Natural killer cell (primary cell): ENCODE measurements at regions not wholly inside any gene's neighbourhood (a gene's known extent, or its start where the extent isn't known, plus 50 kb on each side); places are given as distances from the start of the nearest gene placed in this dataset.
"Not testable (repeated sequence)": the region's sequence is repeated elsewhere in the genome, so short reads cannot be mapped to it uniquely, and the experiment has no call there.

Experiments used
- ATAC-seq, 3 donors: fragments of 150-1000 bp in 2 of 3; fragments of 200-7000 bp in 1 of 3; cut with Tn5 transposase; 1 replicate in 1 of 3; 2 replicates in 2 of 3; pipeline ENCODE4 v1.10.0; 2021; ENCODE audit warnings: mild to moderate bottlenecking in 2 of 3, moderate library complexity in 2 of 3
- DNase-seq, 2 donors: peaks; one replicate each; pipeline versions ENCODE4 v3.0.0 to v3.0.0-alpha.2; 2013 to 2021; ENCODE audit warnings: mixed read lengths in 1 of 2
- H3K27ac ChIP-seq: one replicate; pipeline ENCODE4 v1.5.1; 2013; ENCODE audit warnings: mild to moderate bottlenecking, low read length
- H3K27me3 ChIP-seq: one replicate; pipeline ENCODE4 v1.6.1; 2013; ENCODE audit warnings: low read length; ENCODE audit not compliant: control insufficient read depth, insufficient read depth
- H3K36me3 ChIP-seq: one replicate; pipeline ENCODE4 v1.6.1; 2013; ENCODE audit warnings: low read length; ENCODE audit not compliant: control insufficient read depth, insufficient read depth
- H3K4me1 ChIP-seq: one replicate; pipeline ENCODE4 v1.6.1; 2013; ENCODE audit warnings: low read length; ENCODE audit not compliant: control insufficient read depth, insufficient read depth
- H3K4me3 ChIP-seq: one replicate; pipeline ENCODE4 v1.5.1; 2013; ENCODE audit warnings: low read length
- H3K9me3 ChIP-seq: one replicate; pipeline ENCODE4 v1.6.1; 2013; ENCODE audit warnings: low read length; ENCODE audit not compliant: control insufficient read depth, insufficient read depth
- H3K27ac Mint-ChIP-seq, 2 donors: one replicate each; pipeline ENCODE4 v1.8.0; 2022; ENCODE audit warnings: mild to moderate bottlenecking in 2 of 2, mixed read lengths in 2 of 2, moderate library complexity in 1 of 2
- H3K27me3 Mint-ChIP-seq, 2 donors: one replicate each; pipeline ENCODE4 v1.8.0; 2022; ENCODE audit warnings: low read depth in 2 of 2, mixed read lengths in 2 of 2
- H3K36me3 Mint-ChIP-seq: one replicate; pipeline ENCODE4 v1.8.0; 2022; ENCODE audit warnings: mixed read lengths
- H3K4me1 Mint-ChIP-seq, 2 donors: one replicate each; pipeline ENCODE4 v1.8.0; 2022; ENCODE audit warnings: mixed read lengths in 2 of 2
- H3K4me3 Mint-ChIP-seq: one replicate; pipeline ENCODE4 v1.8.0; 2022; ENCODE audit warnings: mild to moderate bottlenecking, moderate library complexity, mixed read lengths
- H3K9me3 Mint-ChIP-seq, 2 donors: one replicate each; pipeline ENCODE4 v1.8.0; 2022; ENCODE audit warnings: mixed read lengths in 2 of 2
- WGBS: methylation state at CpG from one replicate; pipeline ENCODE4 v1.1.7; 2013; ENCODE audit warnings: missing lambda C conversion rate; ENCODE audit not compliant: insufficient coverage; 5-methylcytosine and 5-hydroxymethylcytosine counted together
- intact Hi-C: fragments of 100-400 bp; cut with micrococcal nuclease; formaldehyde crosslinking; loops from one replicate; pipeline ENCODE4 v1.14.2; 2022

DNA sequence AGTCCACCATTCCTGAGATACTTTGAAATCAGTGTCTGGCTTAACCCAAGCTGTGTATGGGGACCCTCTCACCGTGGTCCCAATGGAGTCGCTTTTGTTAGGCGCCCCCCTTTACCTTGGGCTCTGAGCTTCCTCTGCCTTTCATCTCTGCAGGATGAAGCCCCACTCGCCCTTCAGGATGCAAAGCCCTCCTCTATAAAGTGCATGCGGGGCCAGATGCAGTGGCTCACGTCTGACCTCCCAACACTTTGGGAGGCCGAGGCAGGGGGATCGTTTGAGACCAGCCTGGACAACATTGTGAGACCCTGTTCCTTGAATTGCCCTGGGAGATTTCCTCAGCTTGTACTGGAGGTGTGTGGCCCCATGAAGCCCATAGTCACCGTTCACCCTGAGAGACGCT lies 54.7 kb upstream of the APOD start:
- H3K4me3 ChIP-seq, H3K27me3 Mint-ChIP-seq, H3K27ac ChIP-seq, H3K4me3 Mint-ChIP-seq, H3K36me3 ChIP-seq, H3K4me1 ChIP-seq, H3K4me1 Mint-ChIP-seq, H3K9me3 ChIP-seq, intact Hi-C loops, H3K9me3 Mint-ChIP-seq, H3K27me3 ChIP-seq, DNase-seq, H3K36me3 Mint-ChIP-seq, H3K27ac Mint-ChIP-seq, ATAC-seq: not testable (repeated sequence)
- WGBS: 96% methylated on average over 7 of the region's 10 CpGs

DNA sequence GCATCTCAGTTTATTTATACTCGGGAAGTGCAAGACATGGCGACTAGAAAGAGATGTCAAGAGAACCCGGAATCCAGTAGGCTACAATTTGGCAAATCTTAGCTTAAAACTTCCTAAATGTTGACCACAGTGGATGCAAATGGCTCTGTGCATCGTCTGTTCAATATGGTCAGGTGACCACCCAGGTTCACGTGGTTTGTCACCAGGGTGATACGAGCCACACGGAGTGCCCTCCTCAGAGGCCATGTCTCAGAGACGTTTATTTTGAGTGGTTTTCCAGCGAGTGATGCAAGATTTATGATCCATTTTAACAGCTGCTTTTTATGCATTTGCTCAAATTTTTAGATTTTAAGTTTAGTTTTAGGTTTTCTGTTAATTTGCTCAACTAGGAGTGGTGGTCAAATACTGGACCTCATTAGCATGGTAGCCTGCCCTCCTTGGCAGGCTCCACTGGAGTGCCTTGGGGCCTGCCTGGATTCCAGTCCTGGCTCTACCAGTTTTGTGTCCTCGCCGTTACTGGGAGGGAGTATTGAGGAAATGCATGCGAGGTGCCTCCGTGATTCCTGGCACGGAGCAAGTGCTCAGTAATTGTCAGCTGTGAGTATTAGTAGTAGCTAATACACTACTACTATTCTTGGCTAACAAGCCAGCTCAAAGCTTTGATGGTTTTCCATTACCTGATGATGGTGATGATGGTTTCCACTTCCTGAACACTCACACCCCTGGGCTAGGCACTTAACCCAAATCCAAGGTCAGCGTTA lies 53.9 kb upstream of the APOD start:
- not testable (repeated sequence) for ATAC-seq

GRCh38 chr3:195637011-195637410 lies 53.3 kb upstream of the APOD start:
- not testable (repeated sequence) for DNase-seq

More for the DNA sequence above, 53.9 kb upstream of the APOD start:
- H3K9me3 ChIP-seq, H3K4me1 ChIP-seq, H3K27me3 Mint-ChIP-seq, H3K36me3 Mint-ChIP-seq, H3K27ac ChIP-seq, H3K9me3 Mint-ChIP-seq, DNase-seq, H3K4me1 Mint-ChIP-seq, intact Hi-C loops, H3K27me3 ChIP-seq, H3K4me3 ChIP-seq, H3K27ac Mint-ChIP-seq, H3K36me3 ChIP-seq: not testable (repeated sequence)
- peak overlapping the region; percentile 56 for H3K4me3 Mint-ChIP-seq
- WGBS: 80% methylated on average over 1 of the region's 15 CpGs

DNA sequence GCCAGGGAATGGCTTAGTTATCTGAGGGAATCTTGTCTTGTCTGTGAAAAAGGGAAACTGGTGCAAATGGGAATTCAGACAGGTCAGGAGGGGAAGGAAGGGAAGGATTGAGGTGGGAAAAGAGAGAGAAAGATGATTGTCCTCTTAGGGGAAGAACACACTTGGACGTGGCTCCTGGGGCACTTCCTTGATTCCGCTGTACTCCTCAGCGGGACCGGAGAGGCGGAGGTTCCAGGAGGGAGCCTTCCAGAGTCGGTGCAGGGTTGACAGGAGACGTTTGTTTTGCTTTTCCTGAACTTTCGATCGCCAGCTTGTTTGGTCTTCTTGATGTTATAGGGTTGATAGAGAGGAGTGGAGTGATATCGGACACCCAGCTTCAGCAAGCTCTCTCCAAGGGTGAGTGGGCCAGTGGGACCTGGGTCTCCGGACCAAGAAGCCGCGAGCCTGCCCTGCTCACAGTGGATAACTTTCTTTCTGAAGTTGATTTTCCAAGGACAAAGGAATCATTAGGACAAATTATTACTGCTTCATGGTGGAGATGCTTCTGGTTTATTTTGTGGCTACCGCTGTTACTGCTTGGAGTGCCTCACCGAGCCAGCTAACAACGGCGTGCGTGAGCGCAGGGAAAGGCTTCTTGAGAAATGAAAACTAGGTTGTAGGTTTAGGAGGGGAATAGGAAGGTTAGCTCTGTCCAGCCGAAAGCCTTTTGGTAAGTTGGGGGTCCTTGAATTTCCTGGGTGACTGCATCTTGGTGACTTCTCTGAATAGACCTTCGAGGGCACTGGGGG lies 52.4 kb upstream of the APOD start:
- H3K36me3 Mint-ChIP-seq, ATAC-seq, H3K27me3 Mint-ChIP-seq, intact Hi-C loops, H3K4me3 ChIP-seq, H3K27me3 ChIP-seq, H3K9me3 Mint-ChIP-seq, H3K36me3 ChIP-seq, H3K27ac ChIP-seq, H3K4me1 ChIP-seq, H3K9me3 ChIP-seq, H3K4me1 Mint-ChIP-seq: not testable (repeated sequence)
- H3K27ac Mint-ChIP-seq: peak overlapping the region in 1 of 2 donors; percentile 44
- DNase-seq: peak in 1 of 2 donors; percentile 3
- 93% methylated on average over 12 of the region's 21 CpGs for WGBS
- peak overlapping the region; percentile 56 for H3K4me3 Mint-ChIP-seq

More at GRCh38 chr3:195637011-195637410, 53.3 kb upstream of the APOD start:
- H3K9me3 ChIP-seq, H3K36me3 Mint-ChIP-seq, ATAC-seq, H3K27me3 ChIP-seq, H3K36me3 ChIP-seq, H3K4me1 ChIP-seq, H3K27ac Mint-ChIP-seq, intact Hi-C loops, H3K9me3 Mint-ChIP-seq, H3K27ac ChIP-seq, H3K4me3 ChIP-seq, H3K27me3 Mint-ChIP-seq, H3K4me1 Mint-ChIP-seq: not testable (repeated sequence)
- WGBS: no CpG with 5 or more reads among the region's 7 CpGs
- peak overlapping the region; percentile 56 for H3K4me3 Mint-ChIP-seq

- WGBS: 12% methylated on average over 7 of the region's 64 CpGs
- peak overlapping the region; percentile 37 for H3K4me3 Mint-ChIP-seq
- H3K27me3 ChIP-seq, H3K27me3 Mint-ChIP-seq, H3K4me3 ChIP-seq, H3K9me3 ChIP-seq, intact Hi-C loops, H3K27ac Mint-ChIP-seq, H3K9me3 Mint-ChIP-seq, H3K36me3 ChIP-seq, H3K27ac ChIP-seq, H3K36me3 Mint-ChIP-seq, H3K4me1 ChIP-seq, H3K4me1 Mint-ChIP-seq, DNase-seq: not testable (repeated sequence)
- ATAC-seq: peak in 1 of 3 donors; percentile 2
Measured at GRCh38 chr3:195635262-195635873, 51.6 kb upstream of the APOD start.

- WGBS: 1% methylated on average over 8 of the region's 70 CpGs
- DNase-seq, H3K36me3 Mint-ChIP-seq, H3K4me1 ChIP-seq, H3K27ac Mint-ChIP-seq, H3K9me3 ChIP-seq, H3K9me3 Mint-ChIP-seq, H3K4me1 Mint-ChIP-seq, H3K27me3 ChIP-seq, intact Hi-C loops, H3K27me3 Mint-ChIP-seq, H3K36me3 ChIP-seq: not testable (repeated sequence)
- Histone ChIP-seq H3K4me3 (peak overlapping the region; percentile 52), H3K27ac (peak overlapping the region; percentile 63)
- H3K4me3 Mint-ChIP-seq: peak overlapping the region; percentile 40
- peak; percentile 92 to 97 (median 93) for ATAC-seq
Measured at GRCh38 chr3:195634426-195635261, 50.9 kb upstream of the APOD start.
